GM12865 (cell line): ENCODE measurements at regions not wholly inside any gene's neighbourhood (a gene's known extent, or its start where the extent isn't known, plus 50 kb on each side); places are given as distances from the start of the nearest gene placed in this dataset.

ENCODE experiments used
- DNase-seq: peaks from one replicate; pipeline ENCODE4 v3.0.0; 2010; ENCODE audit warnings: low read depth
- H3K4me3 ChIP-seq: 2 replicates; pipeline ENCODE4 v1.5.1; 2011; ENCODE audit warnings: mild to moderate bottlenecking, low read depth, low read length, control low read depth
- TF ChIP-seq, protein P1 (sequence below): IDR thresholded peaks from 2 replicates; pipeline ENCODE4 v1.5.1; 2011; ENCODE audit warnings: low read length, control low read depth, low read depth, inconsistent platforms; ENCODE audit not compliant: insufficient read depth; ENCODE audit errors: missing control alignments

DNA sequence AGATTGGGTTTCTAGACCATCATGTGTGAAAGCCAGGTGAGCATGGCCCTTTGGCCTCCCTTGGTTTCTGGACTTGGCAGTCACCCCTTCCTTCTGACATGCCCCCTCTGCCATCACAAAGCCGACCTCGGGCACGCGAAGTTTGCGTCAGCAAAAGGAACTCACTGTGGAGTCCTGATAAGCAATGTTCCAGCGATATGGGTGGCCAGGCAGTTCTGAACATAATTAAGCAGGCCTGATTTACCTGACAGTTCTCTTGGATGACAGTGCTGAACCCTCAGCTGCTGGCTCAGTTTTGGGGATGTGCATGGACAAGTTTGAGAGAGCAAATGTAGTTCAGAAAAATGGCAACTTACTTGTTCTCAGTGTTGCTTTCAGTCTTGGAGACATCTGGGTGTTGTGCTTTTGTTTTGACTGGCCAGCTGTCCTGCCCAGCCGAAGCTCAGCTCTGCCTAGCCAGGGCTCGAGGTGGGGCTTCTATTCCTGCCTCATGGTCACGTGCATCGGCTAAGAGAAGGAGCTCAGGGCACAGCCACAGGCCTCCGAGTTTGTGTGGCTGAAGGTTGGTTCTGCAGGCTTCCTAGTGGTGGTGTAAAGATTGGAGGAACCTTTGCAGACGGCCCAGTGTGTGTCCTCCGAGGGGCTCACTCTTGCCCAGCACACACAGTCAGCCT lies 78.3 kb downstream of the CLDN34 start:
- TF ChIP-seq, protein P1, sequence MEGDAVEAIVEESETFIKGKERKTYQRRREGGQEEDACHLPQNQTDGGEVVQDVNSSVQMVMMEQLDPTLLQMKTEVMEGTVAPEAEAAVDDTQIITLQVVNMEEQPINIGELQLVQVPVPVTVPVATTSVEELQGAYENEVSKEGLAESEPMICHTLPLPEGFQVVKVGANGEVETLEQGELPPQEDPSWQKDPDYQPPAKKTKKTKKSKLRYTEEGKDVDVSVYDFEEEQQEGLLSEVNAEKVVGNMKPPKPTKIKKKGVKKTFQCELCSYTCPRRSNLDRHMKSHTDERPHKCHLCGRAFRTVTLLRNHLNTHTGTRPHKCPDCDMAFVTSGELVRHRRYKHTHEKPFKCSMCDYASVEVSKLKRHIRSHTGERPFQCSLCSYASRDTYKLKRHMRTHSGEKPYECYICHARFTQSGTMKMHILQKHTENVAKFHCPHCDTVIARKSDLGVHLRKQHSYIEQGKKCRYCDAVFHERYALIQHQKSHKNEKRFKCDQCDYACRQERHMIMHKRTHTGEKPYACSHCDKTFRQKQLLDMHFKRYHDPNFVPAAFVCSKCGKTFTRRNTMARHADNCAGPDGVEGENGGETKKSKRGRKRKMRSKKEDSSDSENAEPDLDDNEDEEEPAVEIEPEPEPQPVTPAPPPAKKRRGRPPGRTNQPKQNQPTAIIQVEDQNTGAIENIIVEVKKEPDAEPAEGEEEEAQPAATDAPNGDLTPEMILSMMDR = no peak
- DNase-seq = peak; percentile 3
- H3K4me3 ChIP-seq = no peak overlapping the region

DNA sequence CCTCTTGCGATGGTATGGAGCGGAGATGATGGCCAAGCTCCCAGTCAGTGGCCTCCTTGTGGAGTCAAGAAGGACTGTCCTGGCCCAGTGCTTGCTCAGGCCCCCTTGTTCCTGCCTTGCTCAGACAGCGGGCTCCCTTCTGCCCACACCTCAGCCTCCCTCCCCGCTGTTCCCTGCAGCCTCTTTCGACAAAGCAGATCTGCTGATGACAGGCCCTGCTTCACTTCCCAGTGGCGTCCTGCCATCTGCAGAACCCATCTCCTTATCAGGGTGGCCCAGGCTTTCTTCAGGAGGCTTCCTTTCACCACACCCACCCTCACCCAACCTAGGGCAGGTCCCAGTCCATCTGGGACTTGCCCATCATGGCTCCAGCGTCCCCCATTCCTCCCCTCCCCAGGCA lies 80.0 kb downstream of the CLDN34 start:
- TF ChIP-seq, protein P1 = no peak
- DNase-seq = no peak
- no peak overlapping the region for H3K4me3 ChIP-seq

DNA sequence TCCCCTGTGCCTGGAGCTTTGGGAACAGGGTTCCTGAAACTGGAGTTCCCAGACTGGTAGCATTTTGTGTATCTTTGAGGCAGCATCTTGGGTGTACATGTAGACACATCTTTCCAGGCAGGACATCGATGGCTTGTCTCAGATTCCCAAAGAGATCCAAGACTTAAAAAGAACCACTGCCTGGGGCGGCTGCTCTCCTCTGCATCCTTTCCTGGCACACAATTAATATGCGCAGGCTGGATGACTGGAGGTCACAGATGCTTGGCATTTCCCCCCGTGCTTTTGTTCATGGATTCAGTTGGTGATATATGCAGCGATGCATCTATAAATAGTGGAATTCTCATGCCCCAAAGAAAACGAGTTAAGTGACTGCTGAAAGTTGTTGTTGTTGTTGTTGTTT lies 80.5 kb downstream of the CLDN34 start:
- TF ChIP-seq, protein P1 = no peak
- no peak overlapping the region for H3K4me3 ChIP-seq
- no peak for DNase-seq

DNA sequence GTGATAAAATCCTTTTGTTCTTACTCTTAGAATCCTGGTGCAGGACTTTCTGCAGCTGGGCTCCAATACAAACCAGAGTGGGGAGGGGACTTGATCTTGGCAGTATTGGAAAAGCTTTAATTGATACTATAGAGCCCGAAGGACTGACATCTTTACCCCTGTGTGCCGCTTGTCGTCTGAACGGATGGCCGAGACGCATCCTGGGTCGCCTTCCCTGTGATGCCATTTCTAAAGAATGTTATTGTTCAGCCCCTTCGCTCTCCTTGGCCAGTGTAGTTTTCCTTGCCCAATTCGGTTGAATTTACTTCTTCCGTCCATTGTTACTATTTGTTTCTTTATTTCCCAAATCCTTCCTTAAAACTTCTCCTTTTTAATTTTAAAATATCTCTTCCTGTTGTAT lies 80.9 kb downstream of the CLDN34 start:
- H3K4me3 ChIP-seq = no peak overlapping the region
- no peak for DNase-seq
- TF ChIP-seq, protein P1 = no peak

DNA sequence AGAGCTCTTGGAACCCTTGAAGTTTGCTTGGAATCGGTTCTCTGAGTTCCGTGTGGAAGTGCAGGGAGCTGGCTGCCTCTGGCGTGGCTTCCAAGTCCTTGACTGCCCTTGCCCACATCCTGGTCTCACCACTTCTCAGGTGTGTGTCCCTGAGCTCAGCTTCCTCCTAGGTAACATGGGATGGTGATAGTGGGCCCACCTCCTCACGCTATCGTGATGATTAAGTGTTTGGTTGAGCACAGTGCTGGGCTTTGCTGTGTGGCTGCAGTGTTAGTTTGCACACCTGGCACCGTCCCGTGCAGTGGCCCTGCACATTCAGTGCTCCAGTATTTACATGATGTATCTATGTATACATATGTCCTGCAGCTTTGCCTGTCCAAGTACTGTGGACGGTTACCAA lies 81.5 kb downstream of the CLDN34 start:
- H3K4me3 ChIP-seq = no peak overlapping the region
- DNase-seq = no peak
- TF ChIP-seq, protein P1 = no peak

DNA sequence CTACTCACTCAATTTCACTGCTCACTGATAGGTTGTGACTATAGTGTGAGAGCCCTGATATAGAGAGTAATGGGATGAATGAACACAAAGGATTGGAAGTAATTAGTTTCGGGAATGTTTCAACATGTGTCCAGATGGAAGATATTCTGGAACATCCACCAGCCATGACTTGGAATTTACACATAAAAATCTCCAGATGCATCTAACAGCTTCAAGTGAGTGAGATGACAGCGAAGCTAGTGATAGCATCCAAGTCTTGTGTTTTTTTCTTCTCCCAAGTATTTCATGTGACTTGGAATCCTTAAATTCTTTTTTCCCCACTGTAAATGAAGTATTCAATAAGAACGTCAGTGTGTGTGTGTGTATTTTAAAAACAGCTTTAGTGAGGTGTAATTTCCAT lies 82.1 kb downstream of the CLDN34 start:
- DNase-seq = no peak
- TF ChIP-seq, protein P1 = no peak
- H3K4me3 ChIP-seq = no peak overlapping the region

DNA sequence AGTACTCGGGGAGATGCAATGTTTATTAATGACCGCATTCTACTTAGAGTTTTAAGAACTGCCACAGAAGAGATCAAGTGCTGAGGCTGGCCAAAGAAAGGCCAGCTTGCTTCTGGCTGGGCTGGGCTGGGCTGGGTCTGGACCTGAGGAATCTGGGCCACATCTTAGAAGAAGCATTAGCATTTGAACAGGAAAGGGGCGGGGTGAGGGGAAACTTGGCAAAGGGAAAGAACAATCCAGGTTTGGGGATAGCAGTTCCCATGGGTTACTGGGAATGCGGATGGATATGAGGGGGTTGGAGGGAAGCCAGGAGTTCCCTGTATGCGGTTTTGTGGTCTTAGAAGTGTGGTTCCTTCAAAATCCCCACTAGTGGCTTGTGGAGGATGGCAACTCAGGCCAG lies 83.3 kb downstream of the CLDN34 start:
- no peak for DNase-seq
- TF ChIP-seq, protein P1 = no peak

More for the DNA sequence above, 83.3 kb downstream of the CLDN34 start:
- H3K4me3 ChIP-seq = no peak overlapping the region
